Fibroblast of villous mesenchyme (primary cell): ENCODE measurements at regions not wholly inside any gene's neighbourhood (a gene's known extent, or its start where the extent isn't known, plus 50 kb on each side); places are given as distances from the start of the nearest gene placed in this dataset.

Source experiments
- DNase-seq: peaks from one replicate; pipeline ENCODE4 v3.0.0-alpha.2; 2010; ENCODE audit warnings: low read depth
- H3K4me3 ChIP-seq: 2 replicates; pipeline ENCODE4 v1.5.1; 2011; ENCODE audit warnings: low read depth, mild to moderate bottlenecking, low read length
- CTCF ChIP-seq: IDR thresholded peaks from 2 replicates; pipeline ENCODE4 v1.5.1; 2012; ENCODE audit warnings: low read depth, mild to moderate bottlenecking, low read length; ENCODE audit not compliant: insufficient read depth

DNA sequence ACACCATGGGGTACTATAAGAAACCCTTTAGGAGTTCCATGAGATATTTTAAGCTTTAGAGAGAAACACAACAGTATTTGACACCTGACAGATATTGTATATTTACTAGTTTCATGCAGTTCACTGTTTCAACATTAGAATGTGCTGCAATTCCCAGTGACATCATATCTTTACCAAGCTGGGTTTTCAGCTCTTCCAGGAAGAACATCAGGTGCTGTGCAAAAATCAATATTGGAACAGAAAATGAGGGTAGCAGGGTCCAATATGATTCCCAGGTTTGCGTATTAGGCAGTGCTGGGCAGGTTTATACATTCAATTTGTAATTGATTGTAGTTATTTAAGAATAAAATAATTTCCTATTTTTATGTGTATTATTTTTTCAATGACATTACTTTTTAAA lies 500.0 kb upstream of the EPHA7 start:
- no peak for TF ChIP-seq CTCF
- H3K4me3 ChIP-seq: no peak overlapping the region
- DNase-seq: no peak

DNA sequence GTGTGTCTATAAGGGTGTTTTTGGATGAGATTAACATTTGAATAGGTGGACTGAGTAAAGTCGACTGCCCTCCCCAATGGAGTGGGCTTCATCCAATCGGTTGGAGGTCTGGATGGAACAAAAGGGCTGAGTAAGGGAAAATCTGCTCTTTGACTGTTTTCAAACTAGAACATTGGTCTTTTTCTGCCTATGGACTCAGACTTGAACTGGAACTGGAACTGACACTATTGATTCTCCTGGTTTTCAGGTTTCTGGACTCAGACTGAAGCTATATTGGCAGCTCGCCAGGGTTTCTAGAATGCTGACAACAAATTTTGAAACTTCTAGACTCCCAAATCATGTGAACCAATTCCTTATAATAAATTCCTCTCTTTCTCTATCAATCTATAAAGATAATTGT lies 498.9 kb upstream of the EPHA7 start:
- no peak for TF ChIP-seq CTCF

GRCh38 chr6:93917216-93917615 lies 497.9 kb upstream of the EPHA7 start:
- DNase-seq: no peak
- H3K4me3 ChIP-seq: no peak overlapping the region
- TF ChIP-seq CTCF: no peak

More for the DNA sequence above, 498.9 kb upstream of the EPHA7 start:
- DNase-seq: no peak
- no peak overlapping the region for H3K4me3 ChIP-seq

GRCh38 chr6:93916716-93917115 lies 497.4 kb upstream of the EPHA7 start:
- no peak overlapping the region for H3K4me3 ChIP-seq
- no peak for DNase-seq
- no peak for TF ChIP-seq CTCF

GRCh38 chr6:93915961-93916360 lies 496.6 kb upstream of the EPHA7 start:
- DNase-seq: no peak
- TF ChIP-seq CTCF: no peak
- H3K4me3 ChIP-seq: no peak overlapping the region

GRCh38 chr6:93902517-93902916 lies 483.2 kb upstream of the EPHA7 start:
- DNase-seq: no peak
- no peak for TF ChIP-seq CTCF
- no peak overlapping the region for H3K4me3 ChIP-seq

DNA sequence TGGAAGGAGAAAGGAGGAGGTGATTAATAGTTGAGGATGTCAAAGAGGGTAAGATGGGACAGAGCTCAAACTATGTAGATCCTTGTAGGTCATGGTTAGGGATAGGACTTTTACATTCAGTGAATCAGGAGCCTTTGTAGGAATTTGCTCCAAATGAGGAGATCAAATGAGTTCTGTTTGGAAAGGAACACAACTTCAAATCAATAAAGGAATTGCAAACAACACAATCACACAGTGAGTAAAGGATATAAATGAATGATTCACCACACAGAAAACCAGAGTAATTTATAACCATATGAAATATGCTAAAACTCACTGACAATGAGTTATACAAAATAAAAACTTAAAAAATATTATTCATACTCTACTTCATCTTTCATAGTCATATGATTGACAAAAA lies 480.8 kb upstream of the EPHA7 start:
- no peak for TF ChIP-seq CTCF
- no peak overlapping the region for H3K4me3 ChIP-seq
- DNase-seq: no peak
